Stomach (tissue), 8 donors: ENCODE measurements at regions not wholly inside any gene's neighbourhood (a gene's known extent, or its start where the extent isn't known, plus 50 kb on each side); places are given as distances from the start of the nearest gene placed in this dataset.
"Not testable (repeated sequence)": the region's sequence is repeated elsewhere in the genome, so short reads cannot be mapped to it uniquely, and the experiment has no call there.

Source experiments
- DNase-seq, 2 donors: peaks; one replicate each; pipeline versions ENCODE4 v3.0.0 to v3.0.0-alpha.2; 2013 to 2019
- H3K27ac ChIP-seq, 5 donors: fragments of 200-600 bp in 4 of 5; sonication (generic) in 4 of 5; one replicate each; pipeline ENCODE4 v1.5.1; 2013 to 2019; ENCODE audit warnings: mild to moderate bottlenecking in 1 of 5, moderate library complexity in 1 of 5
- H3K27me3 ChIP-seq, 3 donors: fragments of 200-600 bp; sonication (generic); one replicate each; pipeline ENCODE4 v1.5.1; 2017 to 2019; ENCODE audit warnings: mixed run types in 1 of 3
- H3K36me3 ChIP-seq, 4 donors: fragments of 200-600 bp; sonication (generic); 1 replicate in 3 of 4; 2 replicates in 1 of 4; pipeline ENCODE4 v1.5.1; 2016 to 2019
- H3K4me1 ChIP-seq, 4 donors: fragments of 200-600 bp; sonication (generic); one replicate each; pipeline ENCODE4 v1.5.1; 2016 to 2019
- H3K4me3 ChIP-seq, 4 donors: fragments of 200-600 bp; sonication (generic) in 3 of 4; one replicate each; pipeline ENCODE4 v1.5.1; 2016 to 2019; ENCODE audit warnings: mild to moderate bottlenecking in 1 of 4
- H3K9me3 ChIP-seq, 4 donors: fragments of 200-600 bp; sonication (generic); one replicate each; pipeline ENCODE4 v1.5.1; 2016 to 2019
- CTCF ChIP-seq, 7 experiments: fragments of 450-650 bp in 4 of 7; fragments of 200-600 bp in 3 of 7; sonication (generic) in 3 of 7; IDR thresholded peaks; one replicate each; pipeline ENCODE4 v1.5.1; 2016 to 2019; ENCODE audit warnings: antibody characterized with exemption in 7 of 7, control low read depth in 2 of 7, mild to moderate bottlenecking in 1 of 7
- EP300 ChIP-seq: sonication (generic); formaldehyde crosslinking; IDR thresholded peaks from one replicate; pipeline ENCODE4 v1.6.1; 2017; ENCODE audit warnings: antibody characterized with exemption
- POLR2A ChIP-seq, 4 donors: fragments of 450-650 bp; IDR thresholded peaks; one replicate each; pipeline ENCODE4 v1.6.1; 2016; ENCODE audit warnings: antibody characterized with exemption in 4 of 4, control low read depth in 2 of 4, mild to moderate bottlenecking in 1 of 4, moderate library complexity in 1 of 4
- POLR2AphosphoS5 ChIP-seq, 3 donors: sonication (generic); formaldehyde crosslinking; IDR thresholded peaks; one replicate each; pipeline ENCODE4 v1.6.1; 2016; ENCODE audit warnings: antibody characterized with exemption in 3 of 3
- WGBS, 5 donors: extraction: QIAGEN DNeasy Blood & Tissue Kit in 3 of 5; methylation state at CpG; one replicate each; pipeline versions ENCODE4 v1.1.5 to v1.1.7; 2013 to 2018; 5-methylcytosine and 5-hydroxymethylcytosine counted together
- intact Hi-C: fragments of 100-400 bp; cut with DNase I; formaldehyde crosslinking; loops from one replicate; pipeline ENCODE4 v1.15.1; 2023; ENCODE audit warnings: low total_unique reads
- donor health status: healthy with polysubstance abuse.
- donor health status: Bipolar disorder and iron deficiency.
- donor health status: healthy.

- H3K27ac ChIP-seq = peak overlapping the region in 4 of 5 donors; percentile 47 to 74 (median 60)
- 54 to 74% (median 67%) methylated on average over 8 of the region's 8 CpGs for WGBS, 5 donors
- no peaks in the 10 kb centered on the region for H3K9me3 ChIP-seq
- H3K4me3 ChIP-seq = no peak overlapping the region
- TF ChIP-seq CTCF (IDR thresholded peaks at IDR 0.05) = no peak
- TF ChIP-seq POLR2A (IDR thresholded peaks at IDR 0.05) = no peak
- peak in 2 of 3 donors; percentile 19 to 41 for TF ChIP-seq POLR2AphosphoS5 (IDR thresholded peaks at IDR 0.05)
- peaks cover 0 to 71% (median 26%) of the 10 kb centered on the region in 4 donors for H3K36me3 ChIP-seq
- intact Hi-C loops = no loop called here
- no peaks in the 10 kb centered on the region for H3K27me3 ChIP-seq
- peaks cover 0 to 16% (median 7%) of the 10 kb centered on the region in 4 donors for H3K4me1 ChIP-seq
- peak; percentile 27 to 45 for DNase-seq
These were observed 59.0 kb downstream of the PTPRS start for GRCh38 chr19:5281588-5281987.

GRCh38 chr19:5275668-5276067 lies 64.9 kb downstream of the PTPRS start:
- H3K27ac ChIP-seq, H3K4me1 ChIP-seq, H3K27me3 ChIP-seq, H3K4me3 ChIP-seq, intact Hi-C loops, DNase-seq, H3K9me3 ChIP-seq: not testable (repeated sequence)
- H3K36me3 ChIP-seq = peaks cover 9 to 75% (median 36%) of the 10 kb centered on the region in 4 donors
- WGBS, 5 donors = 90 to 99% (median 97%) methylated on average over 4 of the region's 4 CpGs

- no peak for DNase-seq
- no peaks in the 10 kb centered on the region for H3K4me1 ChIP-seq
- H3K36me3 ChIP-seq = peaks cover 9 to 84% (median 42%) of the 10 kb centered on the region in 4 donors
- 90 to 97% (median 95%) methylated on average over 7 of the region's 7 CpGs for WGBS, 5 donors
- no peaks in the 10 kb centered on the region for H3K27me3 ChIP-seq
- TF ChIP-seq EP300 (no peak), POLR2AphosphoS5 (IDR thresholded peaks at IDR 0.05) (no peak)
- H3K9me3 ChIP-seq = no peaks in the 10 kb centered on the region
- no peak overlapping the region for H3K4me3 ChIP-seq
- no peak overlapping the region for H3K27ac ChIP-seq
- intact Hi-C loops = no loop called here
These were observed 66.8 kb downstream of the PTPRS start for GRCh38 chr19:5273782-5274181.

- H3K27ac ChIP-seq = no peak overlapping the region
- TF ChIP-seq POLR2AphosphoS5 (IDR thresholded peaks at IDR 0.05) = no peak
- TF ChIP-seq CTCF (IDR thresholded peaks at IDR 0.05) = peak in 1 of 7 experiments; percentile 19
- no peaks in the 10 kb centered on the region for H3K4me1 ChIP-seq
- WGBS, 5 donors = 74 to 83% (median 81%) methylated on average over 10 of the region's 10 CpGs
- intact Hi-C loops = no loop called here
- H3K36me3 ChIP-seq = peaks cover 9 to 66% (median 43%) of the 10 kb centered on the region in 4 donors
- no peak overlapping the region for H3K4me3 ChIP-seq
- no peak for DNase-seq
- no peaks in the 10 kb centered on the region for H3K27me3 ChIP-seq
- H3K9me3 ChIP-seq = no peaks in the 10 kb centered on the region
These were observed 69.5 kb downstream of the PTPRS start for GRCh38 chr19:5271145-5271544.

- Histone ChIP-seq H3K36me3 (peaks cover 9 to 59% (median 45%) of the 10 kb centered on the region in 4 donors), H3K27ac (no peak overlapping the region), H3K9me3 (no peaks in the 10 kb centered on the region), H3K4me1 (no peaks in the 10 kb centered on the region), H3K27me3 (no peaks in the 10 kb centered on the region), H3K4me3 (no peak overlapping the region)
- TF ChIP-seq POLR2AphosphoS5 (IDR thresholded peaks at IDR 0.05) (no peak), POLR2A (IDR thresholded peaks at IDR 0.05) (no peak), EP300 (no peak), CTCF (IDR thresholded peaks at IDR 0.05) (no peak)
- DNase-seq = no peak
- intact Hi-C loops = no loop called here
- 84 to 88% (median 85%) methylated on average over 8 to 9 of the region's 9 CpGs for WGBS, 5 donors
These were observed 70.7 kb downstream of the PTPRS start for GRCh38 chr19:5269926-5270325.
